K562 (cell line): ENCODE measurements at regions not wholly inside any gene's neighbourhood (a gene's known extent, or its start where the extent isn't known, plus 50 kb on each side); places are given as distances from the start of the nearest gene placed in this dataset.

ENCODE experiments used
- ATAC-seq: fragments of 200-7000 bp; cut with Tn5 transposase; 3 replicates; pipeline ENCODE4 v1.9.1; 2020; ENCODE audit warnings: moderate library complexity
- BruUV-seq: library from RNA; stranded (reverse); fragments of 400-500 nt; replicated peaks from 2 replicates; lab custom pipeline; 2021; lab: Mats Ljungman, UMichigan
- CTCF ChIA-PET: fragments of 300-600 bp; formaldehyde crosslinking; extraction: SDS; loops from one replicate; lab custom pipeline; 2021; ENCODE audit warnings: low intra/inter-chr PET ratio; lab: Yijun Ruan, JAX
- POLR2A ChIA-PET: fragments of 300-600, 350-650 bp; sonication (Branson Sonifier 250); formaldehyde crosslinking; extraction: SDS; loops from one replicate; lab custom pipeline; 2021; ENCODE audit warnings: antibody characterized with exemption, inconsistent platforms; lab: Yijun Ruan, JAX
- DNase-seq, 4 experiments: peaks; one replicate each; pipeline versions ENCODE4 v3.0.0 to v3.0.0-alpha.2; 2011 to 2018; ENCODE audit warnings: low spot score in 3 of 4, mixed read lengths in 3 of 4; ENCODE audit errors: extremely low read depth in 1 of 4
- FAIRE-seq: peaks from 2 replicates; lab custom pipeline; 2011; peaks lifted over from hg19 to GRCh38; lab: Jason Lieb, UNC
- H2AFZ ChIP-seq: 2 replicates; pipeline ENCODE4 v1.6.0; 2011; ENCODE audit warnings: low read depth, low read length, control low read depth, inconsistent platforms
- H3K27ac ChIP-seq: fragments of 200-600 bp; 3 replicates; pipeline ENCODE4 v1.8.0; 2011; ENCODE audit warnings: low read depth, mild to moderate bottlenecking, control low read depth, inconsistent platforms, low read length, moderate library complexity, mixed read lengths; ENCODE audit errors: extremely low read depth
- H3K27me3 ChIP-seq, 2 experiments: fragments of 300-600 bp in 1 of 2; 2 replicates in 1 of 2; 3 replicates in 1 of 2; pipeline versions ENCODE4 v1.6.0 to v1.8.0; 2011; ENCODE audit warnings: inconsistent platforms in 2 of 2, low read length in 2 of 2, mild to moderate bottlenecking in 1 of 2, mixed read lengths in 1 of 2, moderate library complexity in 1 of 2; ENCODE audit not compliant: control insufficient read depth in 2 of 2, insufficient read depth in 2 of 2
- H3K36me3 ChIP-seq: fragments of 300-600 bp; 3 replicates; pipeline ENCODE4 v1.8.0; 2011; ENCODE audit warnings: mild to moderate bottlenecking, low read length, inconsistent platforms; ENCODE audit not compliant: control insufficient read depth, insufficient read depth
- H3K4me1 ChIP-seq, 2 experiments: fragments of 200-600 bp in 1 of 2; replicated peaks in 1 of 2; 2 replicates in 1 of 2; 3 replicates in 1 of 2; pipeline versions ENCODE4 v1.5.1 to v1.8.0; 2011; ENCODE audit warnings: inconsistent platforms in 2 of 2, low read length in 2 of 2, mild to moderate bottlenecking in 1 of 2, mixed read lengths in 1 of 2, moderate library complexity in 1 of 2; ENCODE audit not compliant: control insufficient read depth in 2 of 2, insufficient read depth in 2 of 2
- H3K4me2 ChIP-seq: 2 replicates; pipeline ENCODE4 v1.6.1; 2011; ENCODE audit warnings: low read length, control low read depth, inconsistent platforms, mixed read lengths; ENCODE audit not compliant: insufficient read depth
- H3K4me3 ChIP-seq: fragments of 200-600 bp; sonication (generic), shearing (Covaris generic); 2 replicates; pipeline ENCODE4 v1.5.1; 2016; ENCODE audit warnings: control low read depth, inconsistent platforms
- H3K79me2 ChIP-seq: fragments of 200-600 bp; 3 replicates; pipeline ENCODE4 v1.8.0; 2011; ENCODE audit warnings: low read length, inconsistent platforms; ENCODE audit not compliant: control insufficient read depth, insufficient read depth
- H3K9ac ChIP-seq, 2 experiments: 2 replicates each; pipeline versions ENCODE4 v1.6.0 to v1.6.1; 2011; ENCODE audit warnings: low read depth in 2 of 2, low read length in 2 of 2, control low read depth in 1 of 2, inconsistent platforms in 1 of 2, mild to moderate bottlenecking in 1 of 2, mixed read lengths in 1 of 2; ENCODE audit not compliant: insufficient read depth in 1 of 2
- H3K9me1 ChIP-seq: one replicate; pipeline ENCODE4 v1.6.0; 2011; ENCODE audit warnings: inconsistent platforms, mild to moderate bottlenecking, low read length, moderate library complexity; ENCODE audit not compliant: control insufficient read depth, insufficient read depth
- H3K9me3 ChIP-seq: replicated peaks from 2 replicates; pipeline ENCODE4 v1.5.1; 2011; ENCODE audit warnings: low read depth, low read length, inconsistent platforms; ENCODE audit not compliant: control insufficient read depth, insufficient read depth
- H4K20me1 ChIP-seq: replicated peaks from 2 replicates; pipeline ENCODE4 v1.6.1; 2011; ENCODE audit warnings: low read length, inconsistent platforms, mixed read lengths; ENCODE audit not compliant: control insufficient read depth, insufficient read depth
- ATF7 ChIP-seq: fragments of 450-650 bp; IDR thresholded peaks from 2 replicates; pipeline ENCODE4 v1.7.1; 2014; ENCODE audit warnings: mild to moderate bottlenecking, moderate library complexity
- RBM34 ChIP-seq: fragments of 200-400 bp; formaldehyde crosslinking; IDR thresholded peaks from 2 replicates; pipeline ENCODE4 v1.6.1; 2018; ENCODE audit warnings: low read length, borderline replicate concordance; ENCODE audit not compliant: insufficient read depth
- SMARCA4 ChIP-seq: fragments of 450-650 bp; IDR thresholded peaks from 2 replicates; pipeline ENCODE4 v1.6.1; 2016
- WGBS: fragments of 100-300 bp; shearing (Covaris generic); methylation state at CpG from one replicate; pipeline ENCODE4 v1.1.6; 2016; ENCODE audit warnings: low coverage, mixed read lengths; ENCODE audit not compliant: insufficient coverage; ENCODE audit errors: missing lambda C conversion rate; 5-methylcytosine and 5-hydroxymethylcytosine counted together
- in situ Hi-C: fragments of 300-500 bp; cut with MboI; formaldehyde crosslinking; loops from 4 replicates; pipeline ENCODE4 v1.15.0; 2018; ENCODE audit warnings: inconsistent platforms, mixed read lengths
- intact Hi-C: fragments of 100-400 bp; cut with micrococcal nuclease; formaldehyde crosslinking; loops from 2 replicates; pipeline ENCODE4 v1.14.2; 2022
- TF ChIP-seq, protein P1 (sequence below): sonication (generic); formaldehyde crosslinking; IDR thresholded peaks from 2 replicates; pipeline ENCODE4 v1.8.1; 2023; ENCODE audit warnings: mild to moderate bottlenecking, missing genetic modification reagents, moderate library complexity
- TF ChIP-seq, protein P2 (sequence below): sonication (generic); formaldehyde crosslinking; IDR thresholded peaks from 2 replicates; pipeline ENCODE4 v1.8.0; 2022; ENCODE audit warnings: mild to moderate bottlenecking, low read depth, missing genetic modification reagents

DNA sequence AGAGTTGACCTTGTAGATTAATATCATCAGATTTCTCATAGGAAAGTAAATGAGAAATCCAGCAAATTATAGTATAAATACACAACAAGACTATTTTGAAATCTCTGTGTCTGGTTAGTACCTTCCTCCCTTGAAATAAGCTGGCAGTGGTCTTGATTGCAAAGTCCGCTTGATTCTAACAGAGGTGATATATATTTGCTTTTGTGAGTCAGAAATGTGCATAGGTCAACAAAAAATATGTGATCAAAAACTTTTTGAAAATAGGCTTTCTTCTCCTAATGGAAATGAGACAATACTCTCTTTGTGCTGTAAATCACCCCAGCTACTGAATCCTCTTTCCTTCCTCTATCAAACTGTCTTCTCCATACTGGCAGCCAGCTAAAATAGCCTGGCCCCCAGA is 749.2 kb upstream of the CDH10 start:
- no peak overlapping the region for H3K4me2 ChIP-seq
- intact Hi-C loops (no loop called here), in situ Hi-C loops (no loop called here)
- no peaks in the 10 kb centered on the region for H4K20me1 ChIP-seq
- no peak for FAIRE-seq
- no peak overlapping the region for H3K27ac ChIP-seq
- DNase-seq = no peak
- H3K9me3 ChIP-seq = no peaks in the 10 kb centered on the region
- BruUV-seq = no TSS peak
- H3K4me1 ChIP-seq = no peaks in the 10 kb centered on the region
- no peak overlapping the region for H3K4me3 ChIP-seq
- WGBS = 5% methylated on average over 1 of the region's 1 CpG
- ChIA-PET POLR2A (no interaction called here), CTCF (no interaction called here)
- TF ChIP-seq ATF7 (no peak), RBM34 (no peak), SMARCA4 (no peak)
- TF ChIP-seq, protein P1, sequence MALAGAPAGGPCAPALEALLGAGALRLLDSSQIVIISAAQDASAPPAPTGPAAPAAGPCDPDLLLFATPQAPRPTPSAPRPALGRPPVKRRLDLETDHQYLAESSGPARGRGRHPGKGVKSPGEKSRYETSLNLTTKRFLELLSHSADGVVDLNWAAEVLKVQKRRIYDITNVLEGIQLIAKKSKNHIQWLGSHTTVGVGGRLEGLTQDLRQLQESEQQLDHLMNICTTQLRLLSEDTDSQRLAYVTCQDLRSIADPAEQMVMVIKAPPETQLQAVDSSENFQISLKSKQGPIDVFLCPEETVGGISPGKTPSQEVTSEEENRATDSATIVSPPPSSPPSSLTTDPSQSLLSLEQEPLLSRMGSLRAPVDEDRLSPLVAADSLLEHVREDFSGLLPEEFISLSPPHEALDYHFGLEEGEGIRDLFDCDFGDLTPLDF (CRISPR knock-in tag) = no peak
- TF ChIP-seq, protein P2, sequence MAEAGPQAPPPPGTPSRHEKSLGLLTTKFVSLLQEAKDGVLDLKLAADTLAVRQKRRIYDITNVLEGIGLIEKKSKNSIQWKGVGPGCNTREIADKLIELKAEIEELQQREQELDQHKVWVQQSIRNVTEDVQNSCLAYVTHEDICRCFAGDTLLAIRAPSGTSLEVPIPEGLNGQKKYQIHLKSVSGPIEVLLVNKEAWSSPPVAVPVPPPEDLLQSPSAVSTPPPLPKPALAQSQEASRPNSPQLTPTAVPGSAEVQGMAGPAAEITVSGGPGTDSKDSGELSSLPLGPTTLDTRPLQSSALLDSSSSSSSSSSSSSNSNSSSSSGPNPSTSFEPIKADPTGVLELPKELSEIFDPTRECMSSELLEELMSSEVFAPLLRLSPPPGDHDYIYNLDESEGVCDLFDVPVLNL (CRISPR knock-in tag) = no peak
- no peak overlapping the region for H2AFZ ChIP-seq
- H3K9ac ChIP-seq = no peak overlapping the region
- H3K36me3 ChIP-seq = no peaks in the 10 kb centered on the region
- no peak for ATAC-seq
- no peaks in the 10 kb centered on the region for H3K79me2 ChIP-seq
- H3K27me3 ChIP-seq = no peaks in the 10 kb centered on the region
- no peaks in the 10 kb centered on the region for H3K9me1 ChIP-seq
